ENCODE measurements at regions not wholly inside any gene's neighbourhood (a gene's known extent, or its start where the extent isn't known, plus 50 kb on each side); places are given as distances from the start of the nearest gene placed in this dataset.

DNA sequence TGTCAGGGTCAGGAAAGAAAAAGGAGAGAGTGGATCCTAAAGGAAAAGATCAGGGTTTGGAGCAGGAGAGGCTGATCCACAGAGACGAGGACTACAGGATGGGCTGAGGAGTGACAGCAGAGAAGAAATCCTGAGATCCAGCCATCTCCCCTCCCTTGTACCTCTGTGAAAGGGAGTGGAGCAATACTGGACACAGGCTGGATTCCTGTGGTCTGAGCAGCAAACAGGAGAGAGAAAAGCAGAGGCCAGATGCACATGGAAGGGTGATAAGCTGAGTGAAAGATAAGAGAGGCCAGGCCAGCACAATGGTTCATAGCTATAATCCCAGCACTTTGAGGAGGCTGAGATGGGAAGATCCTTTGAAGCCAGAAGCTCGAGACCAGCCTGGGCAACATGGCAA is 472.1 kb upstream of the TSHZ3 start:
- Histone ChIP-seq H3K27me3 (no peaks in the 10 kb centered on the region), H3K4me1 (peaks cover 0 to 15% (median 9%) of the 10 kb centered on the region in 4 donors), H3K36me3 (no peaks in the 10 kb centered on the region), H3K27ac (replicated peaks in 1 of 4) (no peak overlapping the region), H3K9me3 (no peaks in the 10 kb centered on the region), H3K4me3 (no peak overlapping the region)
- peak; percentile 87 for DNase-seq (ENCODE audit: extremely low spot score)
- WGBS = 77% methylated on average over 2 of the region's 2 CpGs
- TF ChIP-seq EP300 (IDR thresholded peaks at IDR 0.05) (no peak), POLR2A (IDR thresholded peaks at IDR 0.05; ENCODE audit: low read depth) (no peak), POLR2AphosphoS5 (IDR thresholded peaks at IDR 0.05) (no peak)
- TF ChIP-seq, protein P1, sequence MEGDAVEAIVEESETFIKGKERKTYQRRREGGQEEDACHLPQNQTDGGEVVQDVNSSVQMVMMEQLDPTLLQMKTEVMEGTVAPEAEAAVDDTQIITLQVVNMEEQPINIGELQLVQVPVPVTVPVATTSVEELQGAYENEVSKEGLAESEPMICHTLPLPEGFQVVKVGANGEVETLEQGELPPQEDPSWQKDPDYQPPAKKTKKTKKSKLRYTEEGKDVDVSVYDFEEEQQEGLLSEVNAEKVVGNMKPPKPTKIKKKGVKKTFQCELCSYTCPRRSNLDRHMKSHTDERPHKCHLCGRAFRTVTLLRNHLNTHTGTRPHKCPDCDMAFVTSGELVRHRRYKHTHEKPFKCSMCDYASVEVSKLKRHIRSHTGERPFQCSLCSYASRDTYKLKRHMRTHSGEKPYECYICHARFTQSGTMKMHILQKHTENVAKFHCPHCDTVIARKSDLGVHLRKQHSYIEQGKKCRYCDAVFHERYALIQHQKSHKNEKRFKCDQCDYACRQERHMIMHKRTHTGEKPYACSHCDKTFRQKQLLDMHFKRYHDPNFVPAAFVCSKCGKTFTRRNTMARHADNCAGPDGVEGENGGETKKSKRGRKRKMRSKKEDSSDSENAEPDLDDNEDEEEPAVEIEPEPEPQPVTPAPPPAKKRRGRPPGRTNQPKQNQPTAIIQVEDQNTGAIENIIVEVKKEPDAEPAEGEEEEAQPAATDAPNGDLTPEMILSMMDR (IDR thresholded peaks at IDR 0.05) = no peak
- intact Hi-C loops (cut with DNase I) = no loop called here

DNA sequence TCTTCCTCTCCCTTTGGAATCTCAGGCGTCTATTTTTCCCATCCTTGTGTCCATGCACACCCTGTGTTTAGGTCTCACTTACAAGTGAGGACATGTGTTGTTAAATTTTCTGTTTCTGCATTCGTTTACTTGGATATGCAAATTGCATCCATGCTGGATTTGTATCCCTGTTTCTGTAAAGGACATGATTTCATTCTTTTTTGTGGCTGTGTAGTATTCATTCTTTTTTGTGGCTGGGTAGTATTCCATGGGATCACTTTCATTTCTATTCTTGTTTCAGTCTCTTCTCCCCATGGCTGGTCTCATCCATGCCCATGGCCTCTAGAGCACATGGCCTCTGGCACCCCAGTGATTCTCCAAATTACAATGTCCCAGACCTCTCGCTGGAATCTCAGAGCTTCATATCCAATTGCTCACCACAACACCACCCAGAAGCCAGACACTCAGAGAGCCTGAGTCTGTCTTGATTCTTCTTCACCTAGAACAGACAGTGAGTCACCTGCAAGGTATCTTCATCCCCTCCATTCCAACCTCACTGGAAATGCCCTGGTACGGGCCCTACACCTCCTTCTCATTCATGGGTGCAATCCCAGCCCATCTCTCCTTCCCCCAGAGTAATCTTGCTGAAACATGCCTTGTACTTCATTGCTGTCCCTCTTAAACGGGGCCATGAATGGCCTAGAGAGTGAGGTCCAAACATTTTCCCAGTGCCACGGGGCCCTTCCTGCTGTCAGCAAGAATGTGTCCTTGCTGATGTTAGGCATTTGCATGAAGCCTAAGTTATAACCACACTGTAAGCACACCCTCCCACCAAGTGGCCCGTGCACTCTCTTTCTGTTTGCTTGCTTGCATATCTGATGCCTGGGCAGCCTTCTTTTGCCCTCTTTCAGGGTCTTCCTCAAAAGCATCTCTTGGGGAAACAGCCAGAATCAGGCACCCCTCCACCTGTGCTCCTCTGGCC is 476.2 kb upstream of the TSHZ3 start:
- no peaks in the 10 kb centered on the region for H3K27me3 ChIP-seq
- H3K9me3 ChIP-seq = no peaks in the 10 kb centered on the region
- H3K4me1 ChIP-seq = no peaks in the 10 kb centered on the region
- intact Hi-C loops (cut with DNase I) = no loop called here
- H3K4me3 ChIP-seq = no peak overlapping the region
- H3K36me3 ChIP-seq = no peaks in the 10 kb centered on the region
- no peak overlapping the region for H3K27ac ChIP-seq (replicated peaks in 1 of 4)
- 81% methylated on average over 7 of the region's 7 CpGs for WGBS
- TF ChIP-seq, protein P1 (IDR thresholded peaks at IDR 0.05) = no peak
- TF ChIP-seq POLR2A (IDR thresholded peaks at IDR 0.05; ENCODE audit: low read depth) = no peak
- no peak for TF ChIP-seq POLR2AphosphoS5 (IDR thresholded peaks at IDR 0.05)
- no peak for TF ChIP-seq EP300 (IDR thresholded peaks at IDR 0.05)
- peak; percentile 70 for DNase-seq (ENCODE audit: extremely low spot score)

DNA sequence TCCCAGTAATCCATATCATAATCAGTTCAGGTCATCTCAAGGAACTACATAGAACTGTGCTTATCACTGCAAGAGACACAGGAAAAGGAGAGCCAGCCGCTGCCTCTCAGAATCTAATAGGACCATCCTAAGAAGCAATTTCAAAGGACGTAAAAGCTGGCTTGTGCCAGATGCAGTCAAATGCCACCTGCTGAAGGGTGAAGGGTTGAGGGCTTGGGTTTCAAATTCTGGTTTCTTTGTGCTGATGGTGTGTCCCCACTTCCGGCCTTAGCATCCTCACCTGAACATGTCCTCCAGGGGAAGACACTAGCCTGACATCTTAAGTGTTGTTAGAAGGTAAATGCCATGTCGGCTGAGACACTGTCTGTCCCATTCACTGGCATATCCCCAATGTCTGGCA is 477.1 kb upstream of the TSHZ3 start:
- WGBS = 95% methylated on average over 4 of the region's 4 CpGs
- no peak overlapping the region for H3K4me3 ChIP-seq
- TF ChIP-seq POLR2A (IDR thresholded peaks at IDR 0.05; ENCODE audit: low read depth) (no peak), EP300 (IDR thresholded peaks at IDR 0.05) (no peak), POLR2AphosphoS5 (IDR thresholded peaks at IDR 0.05) (no peak)
- TF ChIP-seq, protein P1 (IDR thresholded peaks at IDR 0.05) = no peak
- no peaks in the 10 kb centered on the region for H3K9me3 ChIP-seq
- no peaks in the 10 kb centered on the region for H3K4me1 ChIP-seq
- no peaks in the 10 kb centered on the region for H3K27me3 ChIP-seq
- H3K27ac ChIP-seq (replicated peaks in 1 of 4) = no peak overlapping the region
- DNase-seq (ENCODE audit: extremely low spot score) = peak; percentile 86
- intact Hi-C loops (cut with DNase I) = no loop called here
- no peaks in the 10 kb centered on the region for H3K36me3 ChIP-seq

DNA sequence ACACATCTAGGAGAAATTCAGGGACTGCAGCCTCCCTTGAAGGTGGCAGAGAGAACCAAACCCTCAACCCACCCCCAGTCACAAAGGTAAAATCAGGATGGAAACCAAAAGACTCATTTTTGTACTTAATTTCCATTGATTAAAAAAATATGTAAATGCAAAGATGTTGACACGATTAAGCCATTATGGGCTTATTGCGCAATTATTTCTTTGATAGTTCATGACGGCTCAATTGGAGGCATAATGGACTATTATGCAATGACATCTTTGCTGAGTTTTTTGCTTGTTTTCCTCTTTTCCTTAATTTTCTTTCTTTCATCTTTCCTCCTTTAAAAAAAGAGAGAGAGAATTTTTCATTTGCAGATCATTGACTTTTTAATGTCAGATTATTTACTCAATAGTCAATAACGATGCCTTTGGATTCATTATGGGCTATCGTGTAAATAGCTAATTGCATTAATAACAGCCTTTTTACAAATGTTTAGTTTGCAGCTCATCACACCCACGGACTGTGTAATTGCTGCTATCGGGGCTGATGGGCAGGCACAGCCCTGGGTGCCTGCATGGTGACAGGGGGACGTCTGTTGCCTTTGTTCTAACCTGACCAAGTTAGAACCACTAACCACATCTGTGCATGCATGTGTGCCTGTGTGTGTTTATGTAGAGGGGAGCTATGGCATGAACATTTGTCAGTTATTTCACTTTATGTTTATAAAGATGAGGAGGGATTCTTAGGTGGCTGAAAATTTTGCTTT is 482.4 kb upstream of the TSHZ3 start:
- intact Hi-C loops (cut with DNase I) = no loop called here
- peaks cover 0 to 4% (median 0%) of the 10 kb centered on the region in 4 donors for H3K27me3 ChIP-seq
- WGBS = 73% methylated on average over 8 of the region's 8 CpGs
- TF ChIP-seq EP300 (IDR thresholded peaks at IDR 0.05) = no peak
- no peak for TF ChIP-seq POLR2A (IDR thresholded peaks at IDR 0.05; ENCODE audit: low read depth)
- TF ChIP-seq POLR2AphosphoS5 (IDR thresholded peaks at IDR 0.05) = no peak
- TF ChIP-seq, protein P1 (IDR thresholded peaks at IDR 0.05) = no peak
- H3K4me1 ChIP-seq = no peaks in the 10 kb centered on the region
- H3K4me3 ChIP-seq = no peak overlapping the region
- H3K27ac ChIP-seq (replicated peaks in 1 of 4) = no peak overlapping the region
- no peak for DNase-seq (ENCODE audit: extremely low spot score)
- H3K9me3 ChIP-seq = peaks cover 0 to 19% (median 14%) of the 10 kb centered on the region in 4 donors
- H3K36me3 ChIP-seq = no peaks in the 10 kb centered on the region

Data from esophagus muscularis mucosa (tissue), 4 donors.